Activated CD8-positive, alpha-beta memory T cell treated with anti-CD3 and anti-CD28 coated beads for 36 hours (primary cell): ENCODE measurements at regions not wholly inside any gene's neighbourhood (a gene's known extent, or its start where the extent isn't known, plus 50 kb on each side); places are given as distances from the start of the nearest gene placed in this dataset.
"Not testable (repeated sequence)": the region's sequence is repeated elsewhere in the genome, so short reads cannot be mapped to it uniquely, and the experiment has no call there.

ENCODE experiments used
- CTCF ChIA-PET: fragments of 350-600 bp; sonication (Branson Sonifier 250); formaldehyde crosslinking; loops from one replicate; lab custom pipeline; 2021; ENCODE audit warnings: antibody characterized with exemption; lab: Charles Lee
- POLR2A ChIA-PET: fragments of 350-600 bp; sonication (Branson Sonifier 250); formaldehyde crosslinking; loops from one replicate; lab custom pipeline; 2021; ENCODE audit warnings: antibody characterized with exemption; lab: Charles Lee

- ChIA-PET POLR2A (no interaction called here), CTCF (no interaction called here)
These were observed 72.0 kb downstream of the VCAM1 start for GRCh38 chr1:100791586-100791985.

- CTCF ChIA-PET: no interaction called here
- POLR2A ChIA-PET: no interaction called here
These were observed 74.1 kb downstream of the VCAM1 start for GRCh38 chr1:100793659-100794058.

- ChIA-PET POLR2A (no interaction called here), CTCF (interaction anchor here (0.9 kb wide), 1 partner anchor 164 kb away, joined by 3 read pairs; no protein-coding TSS in a partner anchor)
These were observed 75.5 kb downstream of the VCAM1 start for GRCh38 chr1:100794748-100795645.

- ChIA-PET CTCF (interaction anchor here (0.9 kb wide), 1 partner anchor 165 kb away, joined by 3 read pairs; no protein-coding TSS in a partner anchor), POLR2A (no interaction called here)
These were observed 76.1 kb downstream of the VCAM1 start for GRCh38 chr1:100795646-100795985.

GRCh38 chr1:100796046-100796445, 76.5 kb downstream of the VCAM1 start:
- POLR2A ChIA-PET: no interaction called here
- CTCF ChIA-PET: interaction anchor here (0.9 kb wide), 1 partner anchor 165 kb away, joined by 3 read pairs; no protein-coding TSS in a partner anchor

- POLR2A ChIA-PET: no interaction called here
- CTCF ChIA-PET: no interaction called here
These were observed 80.0 kb downstream of the VCAM1 start for GRCh38 chr1:100799548-100799947.

- CTCF ChIA-PET: no interaction called here
- POLR2A ChIA-PET: no interaction called here
These were observed 80.5 kb downstream of the VCAM1 start for GRCh38 chr1:100799954-100800612.

GRCh38 chr1:100801256-100801655, 81.7 kb downstream of the VCAM1 start:
- POLR2A ChIA-PET, CTCF ChIA-PET: not testable (repeated sequence)

- POLR2A ChIA-PET: not testable (repeated sequence)
These were observed 83.7 kb downstream of the VCAM1 start for GRCh38 chr1:100803280-100803679.

GRCh38 chr1:100806601-100807000, 87.1 kb downstream of the VCAM1 start:
- CTCF ChIA-PET: no interaction called here
- POLR2A ChIA-PET: no interaction called here

More at GRCh38 chr1:100803280-100803679, 83.7 kb downstream of the VCAM1 start:
- CTCF ChIA-PET: not testable (repeated sequence)

GRCh38 chr1:100810360-100810759, 84.3 kb downstream of the EXTL2 start:
- POLR2A ChIA-PET: no interaction called here
- CTCF ChIA-PET: no interaction called here

GRCh38 chr1:100811808-100812207, 82.8 kb downstream of the EXTL2 start:
- CTCF ChIA-PET: no interaction called here
- POLR2A ChIA-PET: no interaction called here

- POLR2A ChIA-PET, CTCF ChIA-PET: not testable (repeated sequence)
These were observed 79.7 kb downstream of the EXTL2 start for GRCh38 chr1:100814938-100815337.

- ChIA-PET POLR2A (no interaction called here), CTCF (no interaction called here)
These were observed 78.6 kb downstream of the EXTL2 start for GRCh38 chr1:100816049-100816448.

GRCh38 chr1:100820195-100820594, 74.4 kb downstream of the EXTL2 start:
- POLR2A ChIA-PET, CTCF ChIA-PET: not testable (repeated sequence)

- POLR2A ChIA-PET, CTCF ChIA-PET: not testable (repeated sequence)
These were observed 72.7 kb downstream of the EXTL2 start for GRCh38 chr1:100821919-100822318.
